Activated naive CD4-positive, alpha-beta T cell treated with anti-CD3 and anti-CD28 coated beads, Interleukin-2, amount 50 U/mL, for 72 hours (primary cell): ENCODE measurements at regions not wholly inside any gene's neighbourhood (a gene's known extent, or its start where the extent isn't known, plus 50 kb on each side); places are given as distances from the start of the nearest gene placed in this dataset.
"Not testable (repeated sequence)": the region's sequence is repeated elsewhere in the genome, so short reads cannot be mapped to it uniquely, and the experiment has no call there.

Source experiments
- ATAC-seq, 2 donors: fragments of 150-1000 bp; cut with Tn5 transposase; 2 replicates each; pipeline ENCODE4 v1.10.0; 2021; ENCODE audit warnings: mild to moderate bottlenecking in 2 of 2, moderate library complexity in 2 of 2
- DNase-seq, 2 donors: peaks; one replicate each; pipeline ENCODE4 v3.0.0; 2021 to 2022; ENCODE audit warnings: low spot score in 2 of 2
- H3K27ac Mint-ChIP-seq, 2 donors: one replicate each; pipeline ENCODE4 v1.8.0; 2022; ENCODE audit warnings: mild to moderate bottlenecking in 2 of 2, mixed read lengths in 2 of 2
- H3K36me3 Mint-ChIP-seq, 2 donors: one replicate each; pipeline ENCODE4 v1.8.0; 2022; ENCODE audit warnings: mixed read lengths in 2 of 2
- H3K9me3 Mint-ChIP-seq, 2 donors: one replicate each; pipeline ENCODE4 v1.8.0; 2022; ENCODE audit warnings: mixed read lengths in 2 of 2

DNA sequence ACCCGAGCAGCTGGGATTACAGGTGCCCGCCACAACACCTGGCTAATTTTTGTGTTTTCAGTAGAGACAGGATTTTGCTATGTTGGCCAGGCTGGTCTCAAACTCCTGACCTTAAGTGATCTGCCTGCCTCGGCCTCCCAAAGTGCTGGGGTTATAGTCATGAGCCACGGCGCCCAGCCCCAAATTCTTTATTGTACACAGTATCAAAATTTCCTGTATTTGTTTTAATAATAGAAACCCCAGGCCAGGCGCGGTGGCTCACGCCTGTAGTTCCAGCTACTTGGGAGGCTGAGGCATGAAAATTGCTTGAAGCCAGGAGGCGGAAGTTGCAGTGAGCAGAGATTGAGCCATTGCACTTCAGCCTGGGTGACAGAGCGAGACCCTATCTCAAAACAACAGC is 266.3 kb upstream of the TPK1 start:
- not testable (repeated sequence) for H3K27ac Mint-ChIP-seq, ATAC-seq, H3K36me3 Mint-ChIP-seq, DNase-seq, H3K9me3 Mint-ChIP-seq

DNA sequence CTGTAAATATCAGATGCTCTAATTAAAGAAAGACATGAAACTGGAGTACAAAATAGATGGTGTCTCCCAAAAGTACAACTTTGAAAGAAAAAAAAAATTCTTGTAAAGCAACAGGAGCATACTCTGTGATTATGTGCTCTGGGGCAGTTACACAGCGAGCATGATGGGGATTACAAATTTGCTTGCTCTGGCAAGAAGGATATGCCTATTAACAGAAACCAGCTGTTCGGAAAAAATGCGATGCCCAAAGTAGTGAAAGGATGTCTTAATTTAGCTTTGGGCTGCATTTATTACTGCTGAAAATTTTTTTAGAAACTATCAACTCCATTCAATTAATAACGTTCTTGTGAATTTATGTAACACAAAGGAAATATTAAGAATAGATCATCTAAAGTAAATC is 256.9 kb upstream of the TPK1 start:
- Mint-ChIP-seq H3K36me3 (no peaks in the 10 kb centered on the region), H3K9me3 (no peaks in the 10 kb centered on the region), H3K27ac (no peak overlapping the region)
- DNase-seq (no peak), ATAC-seq (no peak)

GRCh38 chr7:145088111-145088745 is 252.4 kb upstream of the TPK1 start:
- Mint-ChIP-seq H3K36me3 (no peaks in the 10 kb centered on the region), H3K27ac (no peak overlapping the region), H3K9me3 (no peaks in the 10 kb centered on the region)
- ATAC-seq (no peak), DNase-seq (no peak)

DNA sequence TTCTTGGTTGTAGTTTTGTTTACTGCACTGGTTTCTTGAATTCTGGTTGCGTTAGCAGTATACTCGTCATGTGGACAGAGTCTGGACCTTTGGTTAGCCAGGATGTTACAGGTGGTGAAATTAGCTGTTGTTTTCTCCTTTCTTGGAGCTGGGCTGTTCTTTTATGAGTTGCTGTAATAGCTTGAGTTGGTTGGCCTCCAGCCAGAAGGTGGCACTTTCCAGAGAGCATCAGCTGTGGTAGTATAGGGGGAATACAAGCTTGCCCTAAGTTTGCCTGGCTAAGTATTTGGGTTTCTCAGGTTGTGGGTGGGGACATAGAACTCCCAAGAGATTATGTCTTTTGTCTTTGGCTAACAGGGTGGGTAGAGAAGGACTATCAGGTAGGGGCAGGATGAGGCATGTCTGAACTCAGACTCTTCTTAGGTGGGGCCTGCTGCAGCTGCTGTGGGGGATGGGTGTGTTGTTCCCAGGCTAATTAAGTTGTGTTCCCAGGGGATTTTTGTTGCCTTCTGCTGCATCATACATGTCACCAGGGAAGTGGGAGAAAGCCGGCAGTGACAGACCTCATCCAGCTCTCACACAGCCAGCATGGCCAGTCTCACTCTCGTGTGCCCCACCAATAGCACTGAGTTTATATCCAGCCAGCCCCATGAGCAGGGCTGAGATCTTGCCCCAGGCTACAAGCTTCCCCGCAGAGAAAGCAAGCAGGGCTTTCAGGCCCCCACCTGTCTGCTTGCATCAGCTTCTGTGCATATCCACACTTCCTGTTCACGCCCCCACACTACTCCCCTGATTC is 246.7 kb upstream of the TPK1 start:
- no peak for DNase-seq
- Mint-ChIP-seq H3K27ac (no peak overlapping the region), H3K9me3 (peaks cover 0 to 2% of the 10 kb centered on the region in 2 donors), H3K36me3 (no peaks in the 10 kb centered on the region)
- ATAC-seq, result no peak

GRCh38 chr7:145065473-145065872 is 229.6 kb upstream of the TPK1 start:
- DNase-seq (no peak), ATAC-seq (no peak)
- Mint-ChIP-seq H3K9me3 (no peaks in the 10 kb centered on the region), H3K27ac (no peak overlapping the region), H3K36me3 (no peaks in the 10 kb centered on the region)

DNA sequence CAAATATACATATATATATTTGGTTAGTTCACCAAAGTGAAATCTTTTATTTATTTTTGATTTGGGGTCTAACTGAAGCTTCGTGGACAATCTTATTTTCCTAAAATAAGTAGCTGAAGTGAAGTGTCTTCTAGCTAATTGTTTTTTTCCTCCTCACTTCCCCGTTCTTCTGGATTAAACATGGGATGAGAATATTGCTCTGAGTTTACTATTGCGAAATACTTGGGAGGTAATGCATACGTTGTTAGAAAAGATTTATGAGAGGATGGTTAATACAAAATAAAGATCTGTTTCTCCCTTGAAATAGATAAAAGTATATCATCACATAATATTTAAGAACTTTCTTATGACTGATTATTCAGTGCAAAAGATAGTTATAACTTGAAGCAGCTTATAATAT is 228.3 kb upstream of the TPK1 start:
- no peak for ATAC-seq
- Mint-ChIP-seq H3K36me3 (no peaks in the 10 kb centered on the region), H3K27ac (no peak overlapping the region), H3K9me3 (no peaks in the 10 kb centered on the region)
- no peak for DNase-seq

DNA sequence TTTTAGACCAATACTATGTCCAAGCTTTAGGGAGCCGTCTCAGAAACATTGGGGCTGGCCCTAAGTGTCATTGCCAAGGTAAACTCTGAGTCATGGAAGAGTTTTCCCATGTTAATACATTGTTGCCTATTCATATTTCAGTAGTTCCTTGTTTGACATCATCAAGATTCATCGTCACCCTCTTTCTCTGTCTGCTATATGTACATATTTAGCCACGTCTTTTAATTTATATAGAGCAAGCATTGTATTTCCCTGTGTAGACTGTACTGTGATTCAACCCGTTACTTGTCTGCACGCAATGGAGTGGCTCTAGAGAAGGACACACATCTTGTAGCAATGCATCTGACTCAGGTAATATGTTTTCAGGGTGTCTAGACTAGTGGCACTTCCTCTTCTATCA is 217.9 kb upstream of the TPK1 start:
- no peaks in the 10 kb centered on the region for H3K36me3 Mint-ChIP-seq

GRCh38 chr7:145050415-145050814 is 214.6 kb upstream of the TPK1 start:
- no peak overlapping the region for H3K27ac Mint-ChIP-seq
- ATAC-seq, result no peak
- no peaks in the 10 kb centered on the region for H3K9me3 Mint-ChIP-seq
- DNase-seq, result no peak
- H3K36me3 Mint-ChIP-seq, result no peaks in the 10 kb centered on the region

More for the DNA sequence above, 217.9 kb upstream of the TPK1 start:
- Mint-ChIP-seq H3K9me3 (no peaks in the 10 kb centered on the region), H3K27ac (no peak overlapping the region)
- ATAC-seq (no peak), DNase-seq (no peak)

GRCh38 chr7:145036604-145037405 is 201.0 kb upstream of the TPK1 start:
- peaks cover 0 to 10% of the 10 kb centered on the region in 2 donors for H3K36me3 Mint-ChIP-seq
- H3K27ac Mint-ChIP-seq, result no peak overlapping the region
- no peaks in the 10 kb centered on the region for H3K9me3 Mint-ChIP-seq
- DNase-seq (peak in 1 of 2 donors; percentile 57), ATAC-seq (peak; percentile 26 to 59)

GRCh38 chr7:145031162-145031561 is 195.3 kb upstream of the TPK1 start:
- H3K9me3 Mint-ChIP-seq, result no peaks in the 10 kb centered on the region
- DNase-seq, result no peak
- no peak overlapping the region for H3K27ac Mint-ChIP-seq
- peaks cover 0 to 10% of the 10 kb centered on the region in 2 donors for H3K36me3 Mint-ChIP-seq
- no peak for ATAC-seq

DNA sequence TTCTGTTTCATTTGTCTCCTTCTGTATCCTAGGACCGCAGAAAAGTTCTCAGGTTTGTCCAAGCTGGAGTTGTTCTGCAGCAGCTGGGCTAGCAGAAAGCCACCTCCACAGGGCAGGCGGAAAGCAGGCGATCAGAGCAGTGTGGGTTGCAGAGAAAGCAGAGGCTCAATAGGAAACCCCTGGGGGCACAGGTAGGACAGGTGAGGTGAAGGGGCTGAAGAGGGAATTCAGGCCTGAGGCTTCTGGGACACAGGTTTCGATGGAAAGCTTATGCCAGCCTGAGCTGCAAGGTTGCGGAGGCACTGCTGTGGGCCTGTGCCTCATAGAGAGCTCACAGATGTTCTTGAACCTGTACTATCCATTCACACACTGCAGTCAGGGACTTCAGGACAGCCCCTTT is 194.9 kb upstream of the TPK1 start:
- no peak overlapping the region for H3K27ac Mint-ChIP-seq
- ATAC-seq, result no peak

DNA sequence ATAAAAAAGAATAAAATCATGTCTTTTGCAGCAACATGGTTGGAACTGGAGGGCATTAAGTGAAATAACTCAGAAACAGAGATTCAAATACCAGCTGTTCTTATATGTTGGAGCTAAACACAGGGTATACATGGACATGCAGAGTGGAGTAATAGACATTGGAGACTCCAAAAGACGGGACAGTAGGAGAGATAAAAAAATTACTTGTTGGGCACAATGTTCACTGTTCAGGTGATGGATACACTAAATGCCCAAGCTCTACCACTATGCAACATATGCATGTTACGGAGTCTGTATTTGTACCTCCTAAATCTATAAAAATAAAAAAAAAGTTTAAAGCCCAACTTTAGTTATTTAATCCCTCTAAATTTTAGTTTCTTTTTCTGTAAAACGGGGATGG is 184.6 kb upstream of the TPK1 start:
- no peaks in the 10 kb centered on the region for H3K36me3 Mint-ChIP-seq
- H3K9me3 Mint-ChIP-seq, result no peaks in the 10 kb centered on the region
- no peak overlapping the region for H3K27ac Mint-ChIP-seq
- DNase-seq, result no peak
- peak; percentile 56 to 68 for ATAC-seq

More for the DNA sequence above, 194.9 kb upstream of the TPK1 start:
- DNase-seq, result no peak
- H3K9me3 Mint-ChIP-seq, result no peaks in the 10 kb centered on the region
- H3K36me3 Mint-ChIP-seq, result peaks cover 0 to 10% of the 10 kb centered on the region in 2 donors

DNA sequence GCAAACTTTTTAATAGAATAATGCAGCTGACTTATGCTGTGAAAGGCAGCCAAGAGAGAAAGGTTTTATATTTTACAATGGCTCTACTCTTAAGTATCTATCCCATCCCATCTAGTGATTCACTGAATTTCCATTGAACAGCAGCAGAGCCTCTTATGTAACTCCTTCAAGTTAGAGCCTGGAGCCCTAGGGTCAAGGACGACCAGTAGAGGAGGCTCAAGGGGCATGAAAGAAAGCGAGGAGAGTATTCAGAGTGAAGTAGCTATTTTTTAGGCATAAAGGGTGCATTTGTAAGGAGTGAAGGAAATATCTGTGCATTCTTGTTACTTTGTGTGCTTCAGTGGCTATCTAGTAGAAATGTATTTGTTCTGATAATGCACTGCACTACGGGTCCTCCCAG is 180.2 kb upstream of the TPK1 start:
- Mint-ChIP-seq H3K27ac (no peak overlapping the region), H3K36me3 (no peaks in the 10 kb centered on the region), H3K9me3 (no peaks in the 10 kb centered on the region)
- ATAC-seq (no peak), DNase-seq (no peak)

GRCh38 chr7:145009876-145010275 is 174.0 kb upstream of the TPK1 start:
- Mint-ChIP-seq H3K9me3 (no peaks in the 10 kb centered on the region), H3K36me3 (no peaks in the 10 kb centered on the region), H3K27ac (no peak overlapping the region)
- DNase-seq (no peak), ATAC-seq (peak; percentile 37 to 55)

GRCh38 chr7:145005601-145006000 is 169.7 kb upstream of the TPK1 start:
- peaks cover 0 to 11% of the 10 kb centered on the region in 2 donors for H3K36me3 Mint-ChIP-seq
- peaks cover 15% of the 10 kb centered on the region in 2 donors for H3K9me3 Mint-ChIP-seq
- DNase-seq, result no peak
- ATAC-seq, result no peak
- no peak overlapping the region for H3K27ac Mint-ChIP-seq

- no peak for ATAC-seq
- Mint-ChIP-seq H3K27ac (no peak overlapping the region), H3K9me3 (peaks cover 30% of the 10 kb centered on the region in 2 donors), H3K36me3 (peaks cover 7 to 27% of the 10 kb centered on the region in 2 donors)
- DNase-seq, result no peak
These were observed 161.7 kb upstream of the TPK1 start for GRCh38 chr7:144997512-144997911.

DNA sequence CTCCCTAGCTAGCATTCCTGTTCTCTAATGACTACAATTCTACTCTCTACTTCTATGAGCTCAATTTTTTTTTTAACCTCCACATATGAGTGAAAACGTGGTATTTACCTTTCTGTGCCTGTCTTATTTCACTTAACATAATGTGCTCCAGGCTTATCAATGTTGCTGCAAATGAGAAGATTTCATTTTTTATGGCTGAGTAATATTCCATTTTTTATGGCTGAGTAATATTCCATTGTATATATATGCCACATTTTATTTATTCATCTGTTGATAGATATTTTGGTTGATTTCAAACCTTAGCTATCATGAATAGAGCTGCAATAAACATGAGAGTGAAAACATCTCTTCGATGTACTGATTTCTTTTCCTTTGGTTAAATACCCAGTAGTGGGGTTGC is 159.6 kb upstream of the TPK1 start:
- peaks cover 7 to 16% of the 10 kb centered on the region in 2 donors for H3K36me3 Mint-ChIP-seq
- DNase-seq (no peak), ATAC-seq (no peak)
- H3K27ac Mint-ChIP-seq, result no peak overlapping the region
- H3K9me3 Mint-ChIP-seq, result peaks cover 15 to 18% of the 10 kb centered on the region in 2 donors
